Motor neuron (in vitro differentiated cells): ENCODE measurements at regions not wholly inside any gene's neighbourhood (a gene's known extent, or its start where the extent isn't known, plus 50 kb on each side); places are given as distances from the start of the nearest gene placed in this dataset.
A peak's percentile ranks its signal among the peaks of the same experiment; 100 is the strongest.
"Not testable (repeated sequence)": the region's sequence is repeated elsewhere in the genome, so short reads cannot be mapped to it uniquely, and the experiment has no call there.

Source experiments
- ATAC-seq, 8 experiments: fragments of 200-7000 bp; cut with Tn5 transposase; replicated peaks in 6 of 8; 2 replicates each; pipeline ENCODE4 v1.8.0; 2021; ENCODE audit warnings: mild to moderate bottlenecking in 8 of 8, moderate library complexity in 8 of 8
- H3K27ac ChIP-seq, 2 donors: fragments of 250-450 bp; sonication (Bioruptor Pico); 2 replicates each; pipeline ENCODE4 v1.9.0; 2021; ENCODE audit warnings: antibody characterized with exemption in 2 of 2, mild to moderate bottlenecking in 2 of 2, moderate library complexity in 1 of 2
- H3K4me1 ChIP-seq, 2 donors: fragments of 250-450 bp; sonication (Bioruptor Pico); replicated peaks in 1 of 2; 2 replicates each; pipeline ENCODE4 v1.6.1; 2021; ENCODE audit warnings: antibody characterized with exemption in 2 of 2, mild to moderate bottlenecking in 2 of 2, moderate library complexity in 1 of 2
- H3K4me3 ChIP-seq, 5 donors: fragments of 250-450 bp; sonication (Bioruptor Pico); 2 replicates each; pipeline ENCODE4 v1.9.0; 2021; ENCODE audit warnings: antibody characterized with exemption in 5 of 5, mild to moderate bottlenecking in 5 of 5, moderate library complexity in 4 of 5
- WGBS, 10 experiments: fragments of 450-650 bp; shearing (Covaris generic); methylation state at CpG; one replicate each; pipeline ENCODE4 v1.0.0; 2022; 5-methylcytosine and 5-hydroxymethylcytosine counted together
- in situ Hi-C, 9 experiments: fragments of 400-800 bp; cut with MboI; loops; one replicate each; pipeline ENCODE4 v1.15.0; 2021; ENCODE audit warnings: low sequenced_read_pairs in 9 of 9, low pct_unique_long_range_greater_than_20kb in 2 of 9; ENCODE audit not compliant: unreplicated experiment in 9 of 9

DNA sequence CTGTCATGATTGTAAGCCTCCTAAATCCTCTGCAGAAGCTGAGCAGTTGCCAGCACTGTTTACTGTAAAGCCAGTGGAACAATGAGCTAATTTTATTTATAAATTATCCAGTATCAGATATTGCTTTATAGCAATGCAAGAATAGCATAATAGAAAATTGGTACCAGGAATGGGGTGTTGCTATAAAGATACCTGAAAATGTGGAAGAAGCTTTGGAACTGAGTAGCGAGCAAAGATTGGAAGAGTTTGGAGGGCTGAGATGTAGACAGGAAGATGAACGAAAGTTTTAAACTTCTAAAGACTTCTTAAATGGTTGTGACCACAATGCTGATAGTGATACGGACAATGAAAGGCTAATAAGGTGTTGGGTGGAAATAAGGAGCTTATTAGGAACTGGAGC, 917.4 kb upstream of the POT1 start:
- peaks cover 0 to 5% of the 10 kb centered on the region in 2 donors for H3K4me1 ChIP-seq
- 0 to 100% (median 87%) methylated on average over 1 to 3 of the region's 3 CpGs for WGBS, 10 experiments
- in situ Hi-C loops: no loop called here
- no peak overlapping the region for H3K27ac ChIP-seq
- no peak overlapping the region for H3K4me3 ChIP-seq
- ATAC-seq: no peak

DNA sequence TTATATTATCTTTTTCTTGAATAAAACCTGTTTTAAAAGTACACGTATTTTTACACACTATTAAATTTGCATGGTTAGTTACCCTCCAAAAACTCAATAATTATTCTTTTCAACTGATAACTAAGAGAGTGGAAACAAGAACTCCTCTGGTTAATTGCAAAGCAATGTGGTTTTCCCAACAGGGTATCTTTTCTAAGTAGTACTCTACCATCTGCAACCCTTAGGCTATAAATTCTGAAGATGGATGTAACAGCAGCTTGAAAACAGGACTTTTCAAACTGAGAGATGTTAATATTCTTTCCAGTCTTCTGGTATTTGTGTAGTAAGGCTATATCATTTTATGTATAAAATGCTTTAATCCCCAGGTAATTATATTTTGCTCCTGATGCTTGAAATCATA, 916.1 kb upstream of the POT1 start:
- WGBS, 10 experiments: 0 to 100% (median 43%) methylated on average over 1 of the region's 1 CpG; no CpG with 5 or more reads in 1 of the 10 experiments
- in situ Hi-C loops: no loop called here
- Histone ChIP-seq H3K27ac (no peak overlapping the region), H3K4me3 (no peak overlapping the region), H3K4me1 (peaks cover 0 to 5% of the 10 kb centered on the region in 2 donors)
- no peak for ATAC-seq

DNA sequence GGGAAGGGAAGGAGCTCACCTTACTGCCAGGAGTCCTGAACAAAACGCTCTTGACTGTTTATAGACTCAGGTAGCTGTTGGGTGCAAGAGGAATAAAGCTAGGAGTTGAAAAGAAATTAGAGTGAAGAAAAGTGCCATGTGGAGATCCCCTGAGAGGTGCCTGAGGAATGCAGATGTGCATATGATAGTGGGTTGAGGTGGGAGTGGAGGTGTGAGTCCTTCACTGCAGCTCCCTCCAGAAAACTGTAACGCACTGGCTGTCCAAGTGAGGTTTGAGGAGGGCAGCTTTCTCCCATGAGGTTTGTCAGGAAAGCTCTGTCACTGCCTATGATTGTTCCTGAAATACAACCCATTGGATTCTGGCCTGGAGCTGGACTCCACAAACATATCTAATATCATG, 904.8 kb upstream of the POT1 start:
- in situ Hi-C loops: no loop called here
- 0 to 100% (median 70%) methylated on average over 1 to 2 of the region's 2 CpGs; no CpG with 5 or more reads in 3 of the 10 experiments for WGBS, 10 experiments
- no peak for ATAC-seq
- no peak overlapping the region for H3K27ac ChIP-seq
- no peaks in the 10 kb centered on the region for H3K4me1 ChIP-seq
- no peak overlapping the region for H3K4me3 ChIP-seq

- H3K4me3 ChIP-seq: no peak overlapping the region
- in situ Hi-C loops: no loop called here
- no peaks in the 10 kb centered on the region for H3K4me1 ChIP-seq
- 2 to 100% (median 80%) methylated on average over 1 to 8 of the region's 8 CpGs; no CpG with 5 or more reads in 2 of the 10 experiments for WGBS, 10 experiments
- no peak for ATAC-seq
- no peak overlapping the region for H3K27ac ChIP-seq
Measured at GRCh38 chr7:125833839-125834238, 904.2 kb upstream of the POT1 start.

DNA sequence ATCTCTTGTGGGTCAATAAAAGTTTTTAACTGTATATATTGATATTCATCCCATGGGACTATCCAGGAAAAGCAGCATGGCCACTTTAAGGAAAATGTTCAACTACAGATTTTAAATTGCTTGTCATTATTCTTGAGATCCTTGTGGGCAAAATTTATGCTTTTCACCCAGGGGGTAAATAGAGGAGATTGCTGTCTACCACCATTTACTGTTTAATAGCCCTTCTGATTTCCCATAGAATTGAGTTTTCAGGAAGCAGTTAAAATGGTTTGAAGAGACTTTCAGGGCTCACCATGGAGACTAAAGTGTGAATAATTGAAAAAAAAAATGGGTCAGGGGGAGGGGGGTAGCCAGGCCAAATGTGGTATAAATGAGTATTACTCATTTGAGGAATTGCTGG, 901.1 kb upstream of the POT1 start:
- H3K4me3 ChIP-seq: no peak overlapping the region
- ATAC-seq: no peak
- H3K4me1 ChIP-seq: no peaks in the 10 kb centered on the region
- in situ Hi-C loops: no loop called here
- no peak overlapping the region for H3K27ac ChIP-seq

DNA sequence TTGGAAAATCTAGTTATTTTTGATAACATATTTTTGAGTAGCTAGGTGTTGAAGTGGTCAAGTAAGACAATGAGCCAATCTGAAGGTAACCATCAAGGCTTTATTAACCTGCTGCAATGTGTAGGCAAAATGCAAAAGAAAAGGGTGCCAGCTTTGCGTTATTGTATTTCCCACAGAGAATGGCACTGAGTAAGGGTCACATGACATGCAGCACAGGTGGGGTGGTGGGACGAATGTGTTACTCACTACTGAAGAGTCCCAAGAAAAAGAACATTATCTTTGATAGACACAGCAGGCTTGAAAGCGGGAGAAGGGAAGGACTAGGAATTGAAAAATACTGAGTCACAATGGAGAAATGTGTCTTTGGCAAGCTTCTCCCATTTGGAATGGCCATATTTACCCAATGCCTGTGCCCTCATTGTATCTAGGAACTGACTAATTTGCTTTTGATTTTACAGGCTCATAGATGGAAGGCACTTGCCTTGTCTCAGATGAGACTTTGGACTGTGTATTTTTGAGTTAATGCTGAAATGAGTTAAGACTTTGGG, 898.6 kb upstream of the POT1 start:
- Histone ChIP-seq H3K4me1 (no peaks in the 10 kb centered on the region), H3K27ac (no peak overlapping the region), H3K4me3 (no peak overlapping the region)
- 8 to 100% (median 55%) methylated on average over 1 to 3 of the region's 3 CpGs; no CpG with 5 or more reads in 2 of the 10 experiments for WGBS, 10 experiments
- in situ Hi-C loops: no loop called here
- no peak for ATAC-seq

DNA sequence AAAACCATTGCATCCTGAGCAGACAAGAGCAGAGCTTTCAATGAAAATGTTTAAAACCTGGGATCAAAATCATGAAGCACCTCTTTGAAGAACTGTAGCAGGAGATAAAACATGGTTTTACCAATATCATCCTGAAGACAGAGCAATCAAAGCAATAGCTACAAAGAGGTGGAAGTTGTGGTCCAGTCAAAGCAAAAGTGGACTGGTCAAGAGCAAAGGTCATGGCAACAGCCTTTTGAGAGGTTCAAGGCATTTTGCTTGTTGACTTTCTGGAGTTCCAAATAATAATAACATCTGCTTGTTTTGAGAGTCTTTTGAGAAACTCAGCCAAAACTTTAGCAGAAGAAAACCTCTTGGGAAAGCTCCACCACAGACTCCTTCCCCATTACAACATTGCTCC, 893.9 kb upstream of the POT1 start:
- Histone ChIP-seq H3K27ac (no peak overlapping the region), H3K4me1 (no peaks in the 10 kb centered on the region), H3K4me3 (no peak overlapping the region)
- in situ Hi-C loops: no loop called here
- ATAC-seq: no peak

GRCh38 chr7:125820495-125820894, 890.9 kb upstream of the POT1 start:
- ATAC-seq: no peak
- Histone ChIP-seq H3K4me3 (no peak overlapping the region), H3K27ac (no peak overlapping the region), H3K4me1 (no peaks in the 10 kb centered on the region)
- in situ Hi-C loops: no loop called here

DNA sequence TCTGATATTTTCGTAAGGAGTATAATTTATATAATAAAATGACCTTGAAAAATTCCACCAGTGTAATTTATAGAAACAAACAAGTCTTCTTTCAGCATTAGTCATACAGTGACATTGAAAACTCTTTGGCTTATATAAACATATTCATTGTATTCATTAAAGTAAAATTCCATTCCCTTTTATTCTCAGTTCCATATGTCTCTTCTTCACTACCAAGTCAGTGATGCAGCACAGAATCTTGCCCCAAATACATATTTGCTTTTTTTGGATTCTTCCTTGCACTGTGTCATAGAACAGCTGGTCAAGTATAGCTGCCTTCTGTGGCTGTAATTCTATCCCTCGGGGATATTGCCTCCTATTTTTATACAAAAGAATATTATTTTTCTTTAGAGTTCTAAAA, 884.5 kb upstream of the POT1 start:
- in situ Hi-C loops: no loop called here
- no peak for ATAC-seq
- 0 to 94% (median 71%) methylated on average over 1 to 2 of the region's 2 CpGs for WGBS, 10 experiments
- Histone ChIP-seq H3K4me1 (no peaks in the 10 kb centered on the region), H3K4me3 (no peak overlapping the region), H3K27ac (no peak overlapping the region)

DNA sequence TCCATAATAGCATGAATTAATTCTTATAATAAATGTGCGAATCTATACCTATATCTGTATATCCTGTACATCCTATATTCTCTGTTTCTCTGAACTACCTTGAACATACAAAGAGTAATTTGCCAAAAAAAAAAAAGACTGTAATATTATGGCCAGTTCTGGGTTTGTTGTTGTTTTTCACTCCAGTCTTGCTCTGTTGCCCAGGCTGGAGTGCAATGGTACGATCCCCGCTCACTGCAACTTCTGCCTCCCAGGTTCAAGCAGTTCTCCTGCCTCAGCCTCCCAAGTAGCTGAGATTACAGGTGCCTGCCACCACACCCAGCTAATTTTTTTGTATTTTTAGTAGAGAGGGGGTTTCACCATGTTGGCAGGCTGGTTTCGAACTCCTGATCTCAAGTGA, 876.9 kb upstream of the POT1 start:
- ATAC-seq, in situ Hi-C loops, H3K27ac ChIP-seq, H3K4me3 ChIP-seq, H3K4me1 ChIP-seq: not testable (repeated sequence)
- 14 to 100% (median 92%) methylated on average over 1 to 4 of the region's 4 CpGs for WGBS, 10 experiments

- Histone ChIP-seq H3K27ac (no peak overlapping the region), H3K4me3 (no peak overlapping the region), H3K4me1 (no peaks in the 10 kb centered on the region)
- in situ Hi-C loops: no loop called here
- ATAC-seq: no peak
Measured at GRCh38 chr7:125804273-125804672, 874.6 kb upstream of the POT1 start.

DNA sequence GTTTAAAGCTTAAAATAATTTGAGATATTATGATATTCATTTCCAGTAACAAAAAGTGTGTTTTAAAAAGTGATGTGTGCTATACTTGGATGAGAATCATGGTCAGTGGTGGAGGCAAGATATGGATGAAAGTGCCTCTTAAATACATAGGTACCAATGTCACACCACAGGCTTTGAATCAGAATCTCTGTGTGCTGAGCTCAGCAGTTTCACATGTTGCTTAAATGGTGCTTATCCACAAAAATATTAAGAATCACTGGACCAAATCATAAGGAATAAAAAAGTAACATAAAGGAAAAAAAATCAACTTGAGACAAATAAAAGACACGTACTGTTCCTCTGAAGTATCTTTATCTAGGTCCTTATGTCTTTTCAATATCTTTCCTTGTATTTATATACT, 850.5 kb upstream of the POT1 start:
- ATAC-seq: no peak
- WGBS, 10 experiments: 0 to 100% (median 75%) methylated on average over 1 of the region's 1 CpG; no CpG with 5 or more reads in 1 of the 10 experiments

GRCh38 chr7:125775317-125775716, 845.7 kb upstream of the POT1 start:
- Histone ChIP-seq H3K27ac (no peak overlapping the region), H3K4me3 (no peak overlapping the region), H3K4me1 (no peaks in the 10 kb centered on the region)
- in situ Hi-C loops: no loop called here
- ATAC-seq: peak in 1 of 8 experiments; percentile 13
- 0 to 100% (median 79%) methylated on average over 1 to 4 of the region's 4 CpGs for WGBS, 10 experiments

More for the DNA sequence above, 850.5 kb upstream of the POT1 start:
- in situ Hi-C loops: no loop called here
- no peaks in the 10 kb centered on the region for H3K4me1 ChIP-seq
- no peak overlapping the region for H3K4me3 ChIP-seq
- no peak overlapping the region for H3K27ac ChIP-seq

GRCh38 chr7:125773113-125773785, 843.6 kb upstream of the POT1 start:
- peak in 1 of 8 experiments; percentile 60 for ATAC-seq
- Histone ChIP-seq H3K27ac (no peak overlapping the region), H3K4me1 (no peaks in the 10 kb centered on the region), H3K4me3 (no peak overlapping the region)
- 0 to 100% (median 59%) methylated on average over 2 to 9 of the region's 19 CpGs; no CpG with 5 or more reads in 2 of the 10 experiments for WGBS, 10 experiments
- in situ Hi-C loops: no loop called here
